ENCODE measurements at regions not wholly inside any gene's neighbourhood (a gene's known extent, or its start where the extent isn't known, plus 50 kb on each side); places are given as distances from the start of the nearest gene placed in this dataset.

DNA sequence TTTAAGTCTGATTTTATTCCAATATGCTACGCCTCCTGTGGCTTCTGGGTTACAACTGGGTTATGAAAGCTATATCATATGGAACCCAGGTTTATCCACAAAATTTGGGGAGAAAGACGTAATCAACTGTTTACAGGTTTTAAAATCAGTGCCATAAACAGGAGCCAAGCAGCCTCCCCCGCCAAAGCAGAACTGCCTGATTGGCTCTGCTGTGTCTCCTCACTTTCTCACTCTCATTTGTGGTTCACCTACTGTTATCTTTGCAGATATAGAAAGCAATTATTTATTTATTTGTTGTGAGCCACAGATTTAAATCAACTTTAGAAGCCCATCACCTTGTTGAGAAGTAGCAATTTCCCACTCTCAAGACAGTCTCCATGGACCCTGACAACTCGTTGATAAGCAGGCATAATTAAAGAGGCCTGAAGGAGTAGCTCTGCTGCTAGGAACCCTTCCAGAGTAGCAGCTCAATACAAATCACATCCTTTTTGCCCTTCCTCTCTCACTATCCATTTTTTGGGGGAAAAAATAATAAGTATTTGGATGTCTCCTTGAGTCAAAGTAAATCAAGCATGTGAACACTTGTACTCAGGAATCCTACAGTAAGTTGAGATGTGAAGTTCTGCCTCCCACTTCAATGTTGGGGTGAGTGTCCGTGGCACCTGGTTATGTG is 191.0 kb upstream of the CCDC150 start:
- H4K20me1 ChIP-seq (ENCODE audit: control insufficient read depth, insufficient read depth, low read depth, low read length): no peaks in the 10 kb centered on the region
- no peak overlapping the region for H3K4me2 ChIP-seq (ENCODE audit: low read length)
- H3K4me1 ChIP-seq (ENCODE audit: control insufficient read depth, low read length): no peaks in the 10 kb centered on the region
- no peaks in the 10 kb centered on the region for H3K9me3 ChIP-seq (ENCODE audit: control insufficient read depth, insufficient read depth, low read length)
- no peak overlapping the region for H3K27ac ChIP-seq (ENCODE audit: low read depth, low read length)
- H3F3A ChIP-seq (ENCODE audit: control insufficient read depth, insufficient read depth): no peaks in the 10 kb centered on the region
- H3K9me2 ChIP-seq (replicated peaks; ENCODE audit: control insufficient read depth, low read length): no peaks in the 10 kb centered on the region
- H3K36me3 ChIP-seq (ENCODE audit: control insufficient read depth, low read length): no peaks in the 10 kb centered on the region
- TF ChIP-seq EZH2phosphoT487 (IDR thresholded peaks at IDR 0.05; ENCODE audit: borderline replicate concordance, low read length): no peak
- TF ChIP-seq, protein P1, sequence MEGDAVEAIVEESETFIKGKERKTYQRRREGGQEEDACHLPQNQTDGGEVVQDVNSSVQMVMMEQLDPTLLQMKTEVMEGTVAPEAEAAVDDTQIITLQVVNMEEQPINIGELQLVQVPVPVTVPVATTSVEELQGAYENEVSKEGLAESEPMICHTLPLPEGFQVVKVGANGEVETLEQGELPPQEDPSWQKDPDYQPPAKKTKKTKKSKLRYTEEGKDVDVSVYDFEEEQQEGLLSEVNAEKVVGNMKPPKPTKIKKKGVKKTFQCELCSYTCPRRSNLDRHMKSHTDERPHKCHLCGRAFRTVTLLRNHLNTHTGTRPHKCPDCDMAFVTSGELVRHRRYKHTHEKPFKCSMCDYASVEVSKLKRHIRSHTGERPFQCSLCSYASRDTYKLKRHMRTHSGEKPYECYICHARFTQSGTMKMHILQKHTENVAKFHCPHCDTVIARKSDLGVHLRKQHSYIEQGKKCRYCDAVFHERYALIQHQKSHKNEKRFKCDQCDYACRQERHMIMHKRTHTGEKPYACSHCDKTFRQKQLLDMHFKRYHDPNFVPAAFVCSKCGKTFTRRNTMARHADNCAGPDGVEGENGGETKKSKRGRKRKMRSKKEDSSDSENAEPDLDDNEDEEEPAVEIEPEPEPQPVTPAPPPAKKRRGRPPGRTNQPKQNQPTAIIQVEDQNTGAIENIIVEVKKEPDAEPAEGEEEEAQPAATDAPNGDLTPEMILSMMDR (IDR thresholded peaks at IDR 0.05; ENCODE audit: low read depth, low read length, poor library complexity, severe bottlenecking): no peak
- H3K4me3 ChIP-seq (ENCODE audit: low read length): no peak overlapping the region
- H3K27me3 ChIP-seq (ENCODE audit: control insufficient read depth, low read length): peaks cover 7% of the 10 kb centered on the region
- H3K79me2 ChIP-seq (ENCODE audit: control insufficient read depth, low read length): no peaks in the 10 kb centered on the region

DNA sequence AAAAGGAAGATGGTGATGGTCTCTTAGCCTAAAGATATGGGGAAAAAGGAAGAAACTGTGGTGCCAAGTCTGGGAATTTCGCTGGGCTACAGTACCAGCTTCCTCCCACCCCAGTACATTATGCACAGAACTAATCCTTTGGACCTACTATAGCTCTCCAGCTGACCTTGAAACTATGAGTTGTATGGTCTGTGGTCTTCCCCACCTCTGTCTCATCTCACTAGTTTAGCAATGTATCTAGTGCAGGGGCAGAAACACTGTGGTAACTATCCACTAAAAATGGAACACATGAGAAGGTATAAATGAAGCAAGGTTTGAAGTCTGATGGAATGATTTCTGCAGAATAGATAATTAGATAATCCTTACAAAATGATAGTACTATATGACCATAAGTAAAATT is 190.4 kb upstream of the CCDC150 start:
- H3K36me3 ChIP-seq (ENCODE audit: control insufficient read depth, low read length): no peaks in the 10 kb centered on the region
- no peak overlapping the region for H3K27ac ChIP-seq (ENCODE audit: low read depth, low read length)
- H3K9me3 ChIP-seq (ENCODE audit: control insufficient read depth, insufficient read depth, low read length): no peaks in the 10 kb centered on the region
- H3K9me2 ChIP-seq (replicated peaks; ENCODE audit: control insufficient read depth, low read length): no peaks in the 10 kb centered on the region
- peaks cover 10% of the 10 kb centered on the region for H3K27me3 ChIP-seq (ENCODE audit: control insufficient read depth, low read length)
- no peaks in the 10 kb centered on the region for H3K79me2 ChIP-seq (ENCODE audit: control insufficient read depth, low read length)
- H3K4me2 ChIP-seq (ENCODE audit: low read length): no peak overlapping the region
- no peaks in the 10 kb centered on the region for H3K4me1 ChIP-seq (ENCODE audit: control insufficient read depth, low read length)
- TF ChIP-seq, protein P1 (IDR thresholded peaks at IDR 0.05; ENCODE audit: low read depth, low read length, poor library complexity, severe bottlenecking): no peak
- TF ChIP-seq EZH2phosphoT487 (IDR thresholded peaks at IDR 0.05; ENCODE audit: borderline replicate concordance, low read length): no peak
- no peak overlapping the region for H3K4me3 ChIP-seq (ENCODE audit: low read length)
- no peaks in the 10 kb centered on the region for H4K20me1 ChIP-seq (ENCODE audit: control insufficient read depth, insufficient read depth, low read depth, low read length)
- no peaks in the 10 kb centered on the region for H3F3A ChIP-seq (ENCODE audit: control insufficient read depth, insufficient read depth)

DNA sequence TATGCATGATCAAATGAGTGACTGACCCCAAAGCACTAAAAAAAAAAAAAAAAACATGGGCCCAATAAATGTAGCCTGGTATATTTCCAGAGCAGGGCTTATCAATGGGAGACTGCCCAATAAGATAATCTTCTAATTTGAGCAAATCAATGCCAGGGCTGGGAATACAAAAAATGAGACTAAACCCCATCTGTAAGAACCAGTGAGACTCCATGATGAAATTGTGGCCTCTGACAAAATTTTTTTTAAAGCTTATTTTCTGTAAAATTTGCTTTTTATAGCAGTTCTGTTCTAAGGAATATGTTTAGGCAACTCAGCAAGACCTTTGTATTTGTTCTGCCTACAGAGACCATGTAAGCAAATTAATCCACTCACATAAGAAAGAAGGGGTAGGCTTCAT is 186.8 kb upstream of the CCDC150 start:
- Histone ChIP-seq H3K79me2 (ENCODE audit: control insufficient read depth, low read length) (no peaks in the 10 kb centered on the region), H3K27ac (ENCODE audit: low read depth, low read length) (no peak overlapping the region), H3K9me3 (ENCODE audit: control insufficient read depth, insufficient read depth, low read length) (no peaks in the 10 kb centered on the region), H3K36me3 (ENCODE audit: control insufficient read depth, low read length) (no peaks in the 10 kb centered on the region), H3F3A (ENCODE audit: control insufficient read depth, insufficient read depth) (no peaks in the 10 kb centered on the region), H3K4me2 (ENCODE audit: low read length) (no peak overlapping the region), H4K20me1 (ENCODE audit: control insufficient read depth, insufficient read depth, low read depth, low read length) (no peaks in the 10 kb centered on the region), H3K9me2 (replicated peaks; ENCODE audit: control insufficient read depth, low read length) (no peaks in the 10 kb centered on the region), H3K4me3 (ENCODE audit: low read length) (no peak overlapping the region), H3K27me3 (ENCODE audit: control insufficient read depth, low read length) (peaks cover 26% of the 10 kb centered on the region), H3K4me1 (ENCODE audit: control insufficient read depth, low read length) (no peaks in the 10 kb centered on the region)
- TF ChIP-seq EZH2phosphoT487 (IDR thresholded peaks at IDR 0.05; ENCODE audit: borderline replicate concordance, low read length): no peak
- TF ChIP-seq, protein P1 (IDR thresholded peaks at IDR 0.05; ENCODE audit: low read depth, low read length, poor library complexity, severe bottlenecking): no peak

Measured in DOHH2 (cell line).